ENCODE measurements at regions not wholly inside any gene's neighbourhood (a gene's known extent, or its start where the extent isn't known, plus 50 kb on each side); places are given as distances from the start of the nearest gene placed in this dataset.
"Not testable (repeated sequence)": the region's sequence is repeated elsewhere in the genome, so short reads cannot be mapped to it uniquely, and the experiment has no call there.

- not testable (repeated sequence) for DNase-seq
Observed at GRCh38 chr1:242900558-242900957, 354.5 kb downstream of the CEP170 start.

- DNase-seq, result no peak
Observed at GRCh38 chr1:242890192-242890741, 364.8 kb downstream of the CEP170 start.

GRCh38 chr1:242886137-242886536, 361.6 kb upstream of the PLD5 start:
- DNase-seq, result no peak

GRCh38 chr1:242880022-242880421, 355.5 kb upstream of the PLD5 start:
- DNase-seq, result not testable (repeated sequence)

GRCh38 chr1:242877743-242878142, 353.2 kb upstream of the PLD5 start:
- DNase-seq, result no peak

- DNase-seq, result no peak
Observed at GRCh38 chr1:242877229-242877628, 352.7 kb upstream of the PLD5 start.

- no peak for DNase-seq
Observed at GRCh38 chr1:242876030-242876429, 351.5 kb upstream of the PLD5 start.

GRCh38 chr1:242873661-242874060, 349.2 kb upstream of the PLD5 start:
- no peak for DNase-seq

GRCh38 chr1:242872521-242872920, 348.0 kb upstream of the PLD5 start:
- DNase-seq, result no peak

GRCh38 chr1:242871471-242872030, 347.1 kb upstream of the PLD5 start:
- DNase-seq, result no peak

- no peak for DNase-seq
Observed at GRCh38 chr1:242870966-242871365, 346.5 kb upstream of the PLD5 start.

GRCh38 chr1:242856289-242856688, 331.8 kb upstream of the PLD5 start:
- DNase-seq, result no peak

GRCh38 chr1:242854466-242854865, 330.0 kb upstream of the PLD5 start:
- DNase-seq, result no peak

GRCh38 chr1:242847390-242847993, 323.0 kb upstream of the PLD5 start:
- DNase-seq, result no peak

- no peak for DNase-seq
Observed at GRCh38 chr1:242842094-242842493, 317.6 kb upstream of the PLD5 start.

GRCh38 chr1:242839101-242839500, 314.6 kb upstream of the PLD5 start:
- no peak for DNase-seq

- DNase-seq, result no peak
Observed at GRCh38 chr1:242836423-242836822, 311.9 kb upstream of the PLD5 start.

GRCh38 chr1:242828828-242829227, 304.3 kb upstream of the PLD5 start:
- no peak for DNase-seq

GRCh38 chr1:242828199-242828598, 303.7 kb upstream of the PLD5 start:
- peak; percentile 4 for DNase-seq

GRCh38 chr1:242827538-242827937, 303.0 kb upstream of the PLD5 start:
- peak; percentile 17 for DNase-seq

- DNase-seq, result no peak
Observed at GRCh38 chr1:242826701-242827336, 302.3 kb upstream of the PLD5 start.

GRCh38 chr1:242824435-242824834, 299.9 kb upstream of the PLD5 start:
- no peak for DNase-seq

- DNase-seq, result no peak
Observed at GRCh38 chr1:242813490-242814091, 289.1 kb upstream of the PLD5 start.

Measured in NCI-H2171 treated with DMSO at 0.1 percent for 48 hours (cell line).